Omental fat pad (tissue), 3 donors: ENCODE measurements at regions not wholly inside any gene's neighbourhood (a gene's known extent, or its start where the extent isn't known, plus 50 kb on each side); places are given as distances from the start of the nearest gene placed in this dataset.
"Not testable (repeated sequence)": the region's sequence is repeated elsewhere in the genome, so short reads cannot be mapped to it uniquely, and the experiment has no call there.

Source experiments
- ATAC-seq: fragments of 150-250 bp; one replicate; pipeline ENCODE4 v1.9.1; 2016; ENCODE audit warnings: mild to moderate bottlenecking, moderate library complexity; ENCODE audit not compliant: low FRiP score
- DNase-seq: peaks from one replicate; pipeline ENCODE4 v3.0.0-alpha.2; 2019; ENCODE audit warnings: low spot score
- CTCF ChIP-seq, 3 donors: fragments of 450-650 bp; IDR thresholded peaks; one replicate each; pipeline ENCODE4 v1.5.1; 2016 to 2017; ENCODE audit warnings: antibody characterized with exemption in 3 of 3, mild to moderate bottlenecking in 3 of 3, moderate library complexity in 2 of 3

GRCh38 chr20:48525400-48525799 is 302.4 kb downstream of the PREX1 start:
- no peak for TF ChIP-seq CTCF (IDR thresholded peaks at IDR 0.05)
- no peak for DNase-seq
- no peak for ATAC-seq

- DNase-seq (no peak), ATAC-seq (no peak)
- no peak for TF ChIP-seq CTCF (IDR thresholded peaks at IDR 0.05)
Observed at GRCh38 chr20:48524582-48524981, 303.2 kb downstream of the PREX1 start.

- no peak for DNase-seq
- ATAC-seq, result no peak
- TF ChIP-seq CTCF (IDR thresholded peaks at IDR 0.05), result no peak
Observed at GRCh38 chr20:48523191-48523995, 304.4 kb downstream of the PREX1 start.

GRCh38 chr20:48521121-48521520 is 306.7 kb downstream of the PREX1 start:
- no peak for DNase-seq
- no peak for ATAC-seq
- TF ChIP-seq CTCF (IDR thresholded peaks at IDR 0.05), result no peak

GRCh38 chr20:48516196-48516595 is 311.6 kb downstream of the PREX1 start:
- DNase-seq, ATAC-seq: not testable (repeated sequence)

GRCh38 chr20:48514577-48514976 is 313.2 kb downstream of the PREX1 start:
- not testable (repeated sequence) for ATAC-seq, DNase-seq

- not testable (repeated sequence) for DNase-seq, ATAC-seq
Observed at GRCh38 chr20:48512539-48512938, 315.3 kb downstream of the PREX1 start.

GRCh38 chr20:48505066-48505465 is 322.7 kb downstream of the PREX1 start:
- not testable (repeated sequence) for ATAC-seq, DNase-seq

- DNase-seq, result no peak
- TF ChIP-seq CTCF (IDR thresholded peaks at IDR 0.05), result no peak
- ATAC-seq, result no peak
Observed at GRCh38 chr20:48503166-48503815, 324.5 kb downstream of the PREX1 start.
